ENCODE measurements at regions not wholly inside any gene's neighbourhood (a gene's known extent, or its start where the extent isn't known, plus 50 kb on each side); places are given as distances from the start of the nearest gene placed in this dataset.

GRCh38 chr20:22878166-22878565 lies 156.9 kb upstream of the SSTR4 start:
- Histone ChIP-seq H3K9me1 (ENCODE audit: control insufficient read depth, insufficient read depth, low read length) (no peaks in the 10 kb centered on the region), H3K9ac (ENCODE audit: insufficient read depth in 1 of 2, low read depth in 2 of 2, low read length in 2 of 2) (no peak overlapping the region), H3K27me3 (ENCODE audit: control insufficient read depth in 2 of 2, insufficient read depth in 2 of 2, low read length in 2 of 2) (no peaks in the 10 kb centered on the region), H3K27ac (ENCODE audit: extremely low read depth, low read depth, low read length) (no peak overlapping the region), H4K20me1 (replicated peaks; ENCODE audit: control insufficient read depth, insufficient read depth, low read length) (no peaks in the 10 kb centered on the region), H3K36me3 (ENCODE audit: control insufficient read depth, insufficient read depth, low read length) (no peaks in the 10 kb centered on the region), H3K9me3 (replicated peaks; ENCODE audit: control insufficient read depth, insufficient read depth, low read depth, low read length) (no peaks in the 10 kb centered on the region), H3K4me2 (ENCODE audit: insufficient read depth, low read length) (no peak overlapping the region), H3K79me2 (ENCODE audit: control insufficient read depth, insufficient read depth, low read length) (no peaks in the 10 kb centered on the region), H3K4me1 (replicated peaks in 1 of 2; ENCODE audit: control insufficient read depth in 2 of 2, insufficient read depth in 2 of 2, low read length in 2 of 2) (no peaks in the 10 kb centered on the region), H3K4me3 (no peak overlapping the region), H2AFZ (ENCODE audit: low read depth, low read length) (no peak overlapping the region)
- 5% methylated on average over 4 of the region's 4 CpGs for WGBS (ENCODE audit: insufficient coverage, low coverage, missing lambda C conversion rate)
- BruUV-seq (replicated peaks): no TSS peak
- TF ChIP-seq CC2D1A (IDR thresholded peaks at IDR 0.05) (no peak), CGGBP1 (CRISPR knock-in tag; IDR thresholded peaks at IDR 0.05) (no peak), ASH1L (IDR thresholded peaks at IDR 0.05; ENCODE audit: borderline replicate concordance, low read depth, partially characterized antibody) (no peak), BCLAF1 (IDR thresholded peaks at IDR 0.05; ENCODE audit: borderline replicate concordance in 1 of 2, control insufficient read depth in 1 of 2, low read depth in 2 of 2, low read length in 1 of 2) (no peak), SUPT5H (IDR thresholded peaks at IDR 0.05) (no peak), EP400 (IDR thresholded peaks at IDR 0.05) (no peak), ZNF740 (CRISPR knock-in tag; IDR thresholded peaks at IDR 0.05) (no peak), ZNF740 (tag; IDR thresholded peaks at IDR 0.05) (no peak), NONO (IDR thresholded peaks at IDR 0.05; ENCODE audit: low read depth in 2 of 2, low read length in 1 of 2) (no peak)
- intact Hi-C loops (cut with micrococcal nuclease): no loop called here
- POLR2A ChIA-PET: no interaction called here
- in situ Hi-C loops (cut with MboI): no loop called here
- FAIRE-seq: no peak
- no peak for ATAC-seq
- no peak for DNase-seq (ENCODE audit: extremely low read depth in 1 of 4, low spot score in 3 of 4)
- CTCF ChIA-PET (ENCODE audit: low intra/inter-chr PET ratio): no interaction called here

All from K562 (cell line).